ENCODE measurements at regions not wholly inside any gene's neighbourhood (a gene's known extent, or its start where the extent isn't known, plus 50 kb on each side); places are given as distances from the start of the nearest gene placed in this dataset.

GRCh38 chr2:35591886-35592285, 763.7 kb upstream of the CRIM1 start:
- Histone ChIP-seq H3K4me2 (ENCODE audit: insufficient read depth in 1 of 2, low read depth in 2 of 2, low read length in 2 of 2) (no peak overlapping the region), H3K9me3 (ENCODE audit: insufficient read depth in 2 of 2, low read depth in 1 of 2, low read length in 1 of 2) (peaks cover 17 to 25% of the 10 kb centered on the region in 2 experiments), H2BK12ac (ENCODE audit: low read depth, low read length) (no peak overlapping the region), H2BK20ac (ENCODE audit: low read length) (no peak overlapping the region), H3K79me1 (ENCODE audit: low read depth, low read length) (no peaks in the 10 kb centered on the region), H3K56ac (replicated peaks; ENCODE audit: insufficient read length, low read depth, low read length) (no peak overlapping the region), H3K79me2 (ENCODE audit: control insufficient read depth in 1 of 2, insufficient read depth in 2 of 2, low read length in 2 of 2) (no peaks in the 10 kb centered on the region), H3K14ac (ENCODE audit: insufficient read length) (no peak overlapping the region), H4K91ac (replicated peaks; ENCODE audit: insufficient read length, low read length) (no peak overlapping the region), H3K27ac (ENCODE audit: low read depth, low read length) (no peak overlapping the region), H3K18ac (ENCODE audit: extremely low read depth, low read length) (no peak overlapping the region), H3K23ac (ENCODE audit: insufficient read length) (no peak overlapping the region), H3K27me3 (replicated peaks in 1 of 4; ENCODE audit: control insufficient read depth in 3 of 4, extremely low read depth in 1 of 4, insufficient read depth in 3 of 4, low read length in 3 of 4) (no peaks in the 10 kb centered on the region), H3K4ac (replicated peaks; ENCODE audit: insufficient read length, low read depth, low read length) (no peak overlapping the region), H3K23me2 (ENCODE audit: low read depth, low read length) (no peaks in the 10 kb centered on the region), H4K8ac (ENCODE audit: extremely low read depth, insufficient read depth, low read length) (no peak overlapping the region), H3K4me1 (replicated peaks in 1 of 4; ENCODE audit: control insufficient read depth in 3 of 4, insufficient read depth in 4 of 4, low read length in 3 of 4) (no peaks in the 10 kb centered on the region), H3K9ac (replicated peaks in 1 of 4; ENCODE audit: extremely low read depth in 1 of 4, low read depth in 3 of 4, low read length in 3 of 4) (no peak overlapping the region), H2AFZ (ENCODE audit: low read length) (no peak overlapping the region), H3K4me3 (ENCODE audit: extremely low read depth in 1 of 4, insufficient read depth in 2 of 4, low read depth in 3 of 4, low read length in 4 of 4) (no peak overlapping the region), H3K36me3 (ENCODE audit: control insufficient read depth in 2 of 4, insufficient read depth in 4 of 4, low read length in 3 of 4) (no peaks in the 10 kb centered on the region), H2BK120ac (replicated peaks; ENCODE audit: low read depth, low read length) (no peak overlapping the region), H4K20me1 (replicated peaks in 1 of 2; ENCODE audit: control insufficient read depth in 1 of 2, insufficient read depth in 2 of 2, low read length in 2 of 2) (no peaks in the 10 kb centered on the region), H2BK15ac (ENCODE audit: low read length) (no peak overlapping the region), H4K5ac (ENCODE audit: insufficient read length, low read depth, low read length) (no peak overlapping the region), H2AK5ac (ENCODE audit: low read depth, low read length) (no peak overlapping the region), H2BK5ac (ENCODE audit: low read depth, low read length) (no peak overlapping the region)
- CTCF ChIA-PET (ENCODE audit: partially characterized antibody), result no interaction called here
- DNase-seq (ENCODE audit: low read depth in 1 of 2, low spot score in 2 of 2) (no peak), FAIRE-seq (no peak)
- no peak for TF ChIP-seq NRF1 (IDR thresholded peaks at IDR 0.05; ENCODE audit: low read depth, low read length)
- TF ChIP-seq CREB1 (IDR thresholded peaks at IDR 0.05), result no peak
- no peak for TF ChIP-seq CTCF (IDR thresholded peaks at IDR 0.05; ENCODE audit: control extremely low read depth in 1 of 3, insufficient read depth in 1 of 3, low read depth in 1 of 3, low read length in 3 of 3)
- TF ChIP-seq MAX (IDR thresholded peaks at IDR 0.05), result no peak
- no peak for TF ChIP-seq JUN (IDR thresholded peaks at IDR 0.05; ENCODE audit: low read depth, low read length)
- no peak for TF ChIP-seq RNF2 (IDR thresholded peaks at IDR 0.05; ENCODE audit: borderline replicate concordance, low read depth, low read length, missing control alignments, poor library complexity, severe bottlenecking)
- TF ChIP-seq KDM4A (IDR thresholded peaks at IDR 0.05; ENCODE audit: low read depth, low read length, severe bottlenecking), result no peak
- TF ChIP-seq EZH2 (IDR thresholded peaks at IDR 0.05; ENCODE audit: low read depth, low read length, severe bottlenecking), result no peak
- POLR2A ChIA-PET (ENCODE audit: partially characterized antibody), result no interaction called here
- WGBS, 2 experiments (ENCODE audit: extremely low coverage in 1 of 2, insufficient coverage in 1 of 2, insufficient read length in 1 of 2, insufficient replicate concordance in 2 of 2, low coverage in 1 of 2, low lambda C conversion rate in 2 of 2, missing lambda C conversion rate in 1 of 2), result 89% methylated on average over 1 of the region's 1 CpG; no CpG with 5 or more reads in 1 of the 2 experiments

Data from H1 (cell line).